ENCODE measurements at regions not wholly inside any gene's neighbourhood (a gene's known extent, or its start where the extent isn't known, plus 50 kb on each side); places are given as distances from the start of the nearest gene placed in this dataset.

DNA sequence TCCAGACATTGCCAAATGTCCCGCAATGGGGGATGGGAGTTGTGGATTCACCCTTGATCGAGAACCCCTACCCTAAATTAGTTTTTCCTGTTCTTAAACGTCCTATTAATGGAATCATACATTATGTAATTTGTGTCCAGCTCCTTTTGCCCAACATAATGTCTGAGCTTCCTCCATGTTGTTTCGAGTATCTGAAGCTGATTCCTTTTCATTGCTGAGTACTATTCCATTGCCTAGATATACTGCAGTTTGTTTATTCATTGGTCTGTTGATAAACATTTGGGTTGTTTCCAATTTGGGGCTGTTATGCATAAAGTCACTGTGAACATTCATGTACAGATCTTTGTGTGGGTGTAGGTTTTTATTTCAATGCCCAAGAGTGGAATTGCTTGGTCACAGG is 251.3 kb downstream of the BCOR start:
- no peak for TF ChIP-seq CTCF (IDR thresholded peaks at IDR 0.05; ENCODE audit: insufficient read depth, low read length, poor library complexity, severe bottlenecking)
- Histone ChIP-seq H3K27me3 (ENCODE audit: control insufficient read depth, insufficient read depth, low read length) (peaks cover 1% of the 10 kb centered on the region), H3K4me3 (ENCODE audit: low read depth, low read length) (no peak overlapping the region), H3K36me3 (ENCODE audit: control insufficient read depth, insufficient read depth, low read length) (no peaks in the 10 kb centered on the region)
- no peak for DNase-seq (ENCODE audit: low read depth)

DNA sequence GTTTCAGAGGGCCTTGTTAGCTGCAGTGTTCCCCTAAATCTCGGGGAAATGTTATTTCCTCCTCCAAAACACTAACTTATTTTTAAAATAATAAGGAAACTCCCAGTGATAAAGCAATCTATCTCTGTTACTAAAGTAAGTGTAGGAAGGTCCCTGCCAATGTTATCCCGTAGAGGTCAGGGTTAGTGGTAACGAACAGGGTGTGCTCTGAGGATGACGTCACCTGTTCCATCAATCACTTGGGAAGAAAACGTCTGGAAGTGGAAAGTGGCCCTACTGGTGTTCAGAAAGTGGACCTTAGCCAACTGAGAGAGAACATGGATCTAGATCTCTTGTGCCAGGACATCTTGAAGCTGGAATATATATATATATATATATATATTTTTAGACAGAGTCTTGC is 249.5 kb downstream of the BCOR start:
- Histone ChIP-seq H3K27me3 (ENCODE audit: control insufficient read depth, insufficient read depth, low read length) (no peaks in the 10 kb centered on the region), H3K4me3 (ENCODE audit: low read depth, low read length) (no peak overlapping the region), H3K36me3 (ENCODE audit: control insufficient read depth, insufficient read depth, low read length) (no peaks in the 10 kb centered on the region)
- no peak for TF ChIP-seq CTCF (IDR thresholded peaks at IDR 0.05; ENCODE audit: insufficient read depth, low read length, poor library complexity, severe bottlenecking)
- no peak for DNase-seq (ENCODE audit: low read depth)

DNA sequence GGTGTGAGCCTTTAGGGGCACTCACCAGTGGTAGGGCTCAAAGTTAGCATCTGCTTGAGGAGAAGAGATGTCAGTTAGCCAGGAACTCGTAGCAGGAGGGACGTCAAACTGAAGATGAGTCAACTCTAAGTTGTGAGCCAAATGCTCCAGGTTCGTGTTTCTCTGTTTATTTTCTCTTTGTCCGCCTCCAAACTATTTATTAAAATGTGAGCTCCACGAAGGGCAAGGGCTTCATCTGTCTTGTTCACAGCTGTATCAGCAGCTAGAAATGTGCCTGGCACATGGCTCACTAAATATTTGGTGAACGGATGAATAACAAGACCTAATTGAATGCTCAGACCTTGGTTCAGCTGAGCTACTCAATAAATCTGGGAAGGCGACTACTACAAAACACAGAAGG is 248.9 kb downstream of the BCOR start:
- H3K4me3 ChIP-seq (ENCODE audit: low read depth, low read length) = no peak overlapping the region
- DNase-seq (ENCODE audit: low read depth) = no peak
- no peak for TF ChIP-seq CTCF (IDR thresholded peaks at IDR 0.05; ENCODE audit: insufficient read depth, low read length, poor library complexity, severe bottlenecking)
- H3K36me3 ChIP-seq (ENCODE audit: control insufficient read depth, insufficient read depth, low read length) = no peaks in the 10 kb centered on the region
- H3K27me3 ChIP-seq (ENCODE audit: control insufficient read depth, insufficient read depth, low read length) = no peaks in the 10 kb centered on the region

DNA sequence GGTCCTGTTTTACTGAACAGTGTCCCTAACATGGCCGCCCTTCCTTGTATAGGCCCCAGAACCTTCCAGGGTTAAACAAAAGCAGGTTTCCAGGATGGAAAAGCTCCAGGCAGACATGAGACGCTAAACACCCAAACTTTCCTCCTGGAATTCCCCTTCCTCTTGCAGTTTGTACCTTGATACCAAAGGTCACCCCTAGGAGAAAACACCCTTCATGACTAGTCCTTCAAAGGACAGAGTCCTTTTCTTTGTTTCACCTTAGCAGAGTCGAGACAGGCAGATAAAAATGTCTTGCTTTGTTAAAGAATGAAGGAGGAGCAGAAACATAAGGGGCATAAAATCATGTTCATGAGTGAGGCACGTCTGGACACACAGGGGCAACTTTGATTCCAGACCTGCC is 247.5 kb downstream of the BCOR start:
- DNase-seq (ENCODE audit: low read depth) = no peak
- no peak overlapping the region for H3K4me3 ChIP-seq (ENCODE audit: low read depth, low read length)
- no peaks in the 10 kb centered on the region for H3K27me3 ChIP-seq (ENCODE audit: control insufficient read depth, insufficient read depth, low read length)
- no peak for TF ChIP-seq CTCF (IDR thresholded peaks at IDR 0.05; ENCODE audit: insufficient read depth, low read length, poor library complexity, severe bottlenecking)
- no peaks in the 10 kb centered on the region for H3K36me3 ChIP-seq (ENCODE audit: control insufficient read depth, insufficient read depth, low read length)

GRCh38 chrX:39850630-39851152 is 247.1 kb downstream of the BCOR start:
- no peak for DNase-seq (ENCODE audit: low read depth)
- Histone ChIP-seq H3K36me3 (ENCODE audit: control insufficient read depth, insufficient read depth, low read length) (no peaks in the 10 kb centered on the region), H3K27me3 (ENCODE audit: control insufficient read depth, insufficient read depth, low read length) (no peaks in the 10 kb centered on the region), H3K4me3 (ENCODE audit: low read depth, low read length) (no peak overlapping the region)
- TF ChIP-seq CTCF (IDR thresholded peaks at IDR 0.05; ENCODE audit: insufficient read depth, low read length, poor library complexity, severe bottlenecking) = no peak

DNA sequence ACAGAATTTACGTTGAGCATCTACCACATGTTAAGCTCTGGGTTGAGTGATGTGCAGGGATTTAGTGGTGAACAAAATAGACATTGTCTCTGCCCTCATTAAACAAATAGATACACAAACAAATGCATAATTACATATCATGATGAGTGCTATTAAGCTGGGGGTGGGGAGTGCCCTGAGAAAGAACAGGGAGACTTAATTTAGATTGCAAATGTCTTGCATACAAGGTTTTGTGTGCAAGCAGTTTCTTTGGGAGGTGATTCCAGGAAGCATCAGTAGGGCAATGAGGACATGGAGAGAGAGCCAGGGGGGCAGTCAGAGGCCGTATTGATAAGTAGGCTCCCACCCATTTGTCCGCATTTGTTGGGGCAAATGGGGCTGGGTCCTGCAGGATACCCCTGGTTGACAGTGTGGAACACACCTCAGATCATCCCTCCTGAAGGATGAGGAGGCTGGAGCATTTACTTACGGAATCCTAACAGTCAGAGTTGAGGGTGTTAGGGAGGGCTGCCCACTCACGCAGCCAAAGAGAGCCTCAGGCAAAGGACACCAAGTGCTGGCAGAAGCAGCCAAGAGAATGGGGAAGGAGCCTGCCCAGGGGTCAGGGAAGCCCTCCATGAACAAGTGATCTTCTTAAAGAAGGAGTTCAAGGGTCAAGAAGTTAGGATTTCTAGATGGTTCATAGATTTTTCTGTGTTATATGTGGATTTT is 245.9 kb downstream of the BCOR start:
- no peak for DNase-seq (ENCODE audit: low read depth)
- Histone ChIP-seq H3K27me3 (ENCODE audit: control insufficient read depth, insufficient read depth, low read length) (no peaks in the 10 kb centered on the region), H3K36me3 (ENCODE audit: control insufficient read depth, insufficient read depth, low read length) (no peaks in the 10 kb centered on the region), H3K4me3 (ENCODE audit: low read depth, low read length) (no peak overlapping the region)
- TF ChIP-seq CTCF (IDR thresholded peaks at IDR 0.05; ENCODE audit: insufficient read depth, low read length, poor library complexity, severe bottlenecking) = no peak
